H1 (cell line): ENCODE measurements at regions not wholly inside any gene's neighbourhood (a gene's known extent, or its start where the extent isn't known, plus 50 kb on each side); places are given as distances from the start of the nearest gene placed in this dataset.

Source experiments
- CHD2 ChIP-seq: IDR thresholded peaks from 2 replicates; pipeline ENCODE4 v1.6.1; 2012; ENCODE audit warnings: low read length, improper control_type of control experiment
- CTCF ChIP-seq, 3 experiments: IDR thresholded peaks; 1 replicate in 2 of 3; 2 replicates in 1 of 3; pipeline versions ENCODE4 v1.5.1 to v1.6.1; 2011; ENCODE audit warnings: low read length in 3 of 3, mild to moderate bottlenecking in 3 of 3, inconsistent platforms in 2 of 3, low read depth in 1 of 3, moderate library complexity in 1 of 3; ENCODE audit not compliant: insufficient read depth in 1 of 3; ENCODE audit errors: control extremely low read depth in 1 of 3
- EP300 ChIP-seq, 2 experiments: IDR thresholded peaks; 1 replicate in 1 of 2; 2 replicates in 1 of 2; pipeline ENCODE4 v1.6.1; 2011 to 2012; ENCODE audit warnings: low read depth in 2 of 2, low read length in 2 of 2, mild to moderate bottlenecking in 2 of 2, borderline replicate concordance in 1 of 2, inconsistent platforms in 1 of 2, moderate library complexity in 1 of 2
- JUN ChIP-seq: IDR thresholded peaks from 2 replicates; pipeline ENCODE4 v1.6.1; 2011; ENCODE audit warnings: low read depth, mild to moderate bottlenecking, improper control_type of control experiment, low read length
- RXRA ChIP-seq: IDR thresholded peaks from 2 replicates; pipeline ENCODE4 v1.6.1; 2011; ENCODE audit warnings: low read depth, mild to moderate bottlenecking, low read length, moderate library complexity; ENCODE audit not compliant: insufficient read depth
- SP1 ChIP-seq: IDR thresholded peaks from 2 replicates; pipeline ENCODE4 v1.6.1; 2011; ENCODE audit warnings: low read depth, low read length

GRCh38 chr6:4636191-4636880 lies 139.9 kb upstream of the CDYL start:
- TF ChIP-seq CTCF (IDR thresholded peaks at IDR 0.05; ENCODE audit: control extremely low read depth in 1 of 3, insufficient read depth in 1 of 3, low read depth in 1 of 3, low read length in 3 of 3): no peak
- TF ChIP-seq EP300 (IDR thresholded peaks at IDR 0.05; ENCODE audit: borderline replicate concordance in 1 of 2, low read depth in 2 of 2, low read length in 2 of 2): no peak
- TF ChIP-seq CHD2: no peak
- TF ChIP-seq JUN: no peak
- TF ChIP-seq SP1: no peak
- TF ChIP-seq RXRA: no peak
